Endothelial cell of umbilical vein (primary cell): ENCODE measurements at regions not wholly inside any gene's neighbourhood (a gene's known extent, or its start where the extent isn't known, plus 50 kb on each side); places are given as distances from the start of the nearest gene placed in this dataset.

Experiments used
- BruUV-seq: library from RNA; stranded (reverse); fragments of 400-500 nt; replicated peaks from 2 replicates; lab custom pipeline; 2021; lab: Mats Ljungman, UMichigan
- CTCF ChIA-PET: fragments of 300-600, 350-600 bp; sonication (Branson Sonifier 250); formaldehyde crosslinking; loops from one replicate; lab custom pipeline; 2021; ENCODE audit warnings: antibody characterized with exemption, inconsistent platforms; lab: Charles Lee
- POLR2A ChIA-PET: fragments of 300-600, 350-600 bp; sonication (Branson Sonifier 250); formaldehyde crosslinking; loops from one replicate; lab custom pipeline; 2021; ENCODE audit warnings: antibody characterized with exemption, inconsistent platforms; lab: Charles Lee
- DNase-seq: peaks from one replicate; pipeline ENCODE4 v3.0.0-alpha.2; 2011; ENCODE audit warnings: low read depth, low spot score
- FAIRE-seq: peaks from 2 replicates; lab custom pipeline; 2011; peaks lifted over from hg19 to GRCh38; lab: Jason Lieb, UNC
- H2AFZ ChIP-seq: 2 replicates; pipeline ENCODE4 v1.6.0; 2012; ENCODE audit warnings: low read depth, low read length, control low read depth, inconsistent platforms
- H3K27ac ChIP-seq: 2 replicates; pipeline ENCODE4 v1.5.1; 2011; ENCODE audit warnings: low read depth, mild to moderate bottlenecking, control low read depth, low read length, moderate library complexity; ENCODE audit not compliant: insufficient read depth
- H3K27me3 ChIP-seq, 2 experiments: 2 replicates each; pipeline versions ENCODE4 v1.6.0 to v1.6.1; 2011; ENCODE audit warnings: low read length in 2 of 2, mixed read lengths in 1 of 2; ENCODE audit not compliant: control insufficient read depth in 2 of 2, insufficient read depth in 2 of 2
- H3K36me3 ChIP-seq, 2 experiments: 2 replicates in 1 of 2; 3 replicates in 1 of 2; pipeline ENCODE4 v1.5.1; 2011; ENCODE audit warnings: low read length in 2 of 2, mild to moderate bottlenecking in 1 of 2, moderate library complexity in 1 of 2; ENCODE audit not compliant: control insufficient read depth in 2 of 2, insufficient read depth in 2 of 2; ENCODE audit errors: extremely low read depth in 1 of 2
- H3K4me1 ChIP-seq: 3 replicates; pipeline ENCODE4 v1.5.1; 2011; ENCODE audit warnings: mild to moderate bottlenecking, low read length; ENCODE audit not compliant: control insufficient read depth, insufficient read depth; ENCODE audit errors: extremely low read depth
- H3K4me2 ChIP-seq: 2 replicates; pipeline ENCODE4 v1.6.1; 2011; ENCODE audit warnings: low read length, control low read depth, mixed read lengths; ENCODE audit not compliant: insufficient read depth
- H3K4me3 ChIP-seq, 3 experiments: fragments of 200-600 bp in 1 of 3; sonication (generic), shearing (Covaris generic) in 1 of 3; replicated peaks in 1 of 3; 2 replicates each; pipeline ENCODE4 v1.5.1; 2011 to 2016; ENCODE audit warnings: control low read depth in 3 of 3, low read length in 3 of 3, mild to moderate bottlenecking in 2 of 3, inconsistent platforms in 1 of 3, low read depth in 1 of 3, moderate library complexity in 1 of 3; ENCODE audit not compliant: insufficient read depth in 1 of 3
- H3K79me2 ChIP-seq: 2 replicates; pipeline ENCODE4 v1.6.0; 2012; ENCODE audit warnings: low read length, inconsistent platforms; ENCODE audit not compliant: control insufficient read depth, insufficient read depth
- H3K9ac ChIP-seq: replicated peaks from 2 replicates; pipeline ENCODE3; 2011; ENCODE audit warnings: low read length, control low read depth; ENCODE audit not compliant: insufficient read depth; ENCODE audit errors: extremely low read depth
- H3K9me1 ChIP-seq: replicated peaks from 3 replicates; pipeline ENCODE4 v1.6.0; 2011; ENCODE audit warnings: mild to moderate bottlenecking, low read length; ENCODE audit not compliant: control insufficient read depth, insufficient read depth; ENCODE audit errors: extremely low read depth
- H3K9me3 ChIP-seq: replicated peaks from 2 replicates; pipeline ENCODE4 v1.5.1; 2012; ENCODE audit warnings: low read length, inconsistent platforms; ENCODE audit not compliant: control insufficient read depth, insufficient read depth
- H4K20me1 ChIP-seq: replicated peaks from 2 replicates; pipeline ENCODE3; 2011; ENCODE audit warnings: mild to moderate bottlenecking, low read length; ENCODE audit not compliant: control insufficient read depth, insufficient read depth; ENCODE audit errors: extremely low read depth
- EZH2 ChIP-seq: IDR thresholded peaks from 2 replicates; pipeline ENCODE4 v1.6.1; 2012; ENCODE audit warnings: borderline replicate concordance, low read depth, mild to moderate bottlenecking, moderate library complexity, low read length, inconsistent platforms; ENCODE audit not compliant: severe bottlenecking
- FOS ChIP-seq: IDR thresholded peaks from 2 replicates; pipeline ENCODE4 v1.6.1; 2011; ENCODE audit warnings: mild to moderate bottlenecking, low read length, moderate library complexity, borderline replicate concordance; ENCODE audit not compliant: insufficient read depth
- GATA2 ChIP-seq: IDR thresholded peaks from 2 replicates; pipeline ENCODE4 v1.7.0; 2011; ENCODE audit warnings: low read depth, mild to moderate bottlenecking, moderate library complexity, mixed read lengths, low read length; ENCODE audit not compliant: insufficient read length, insufficient read depth
- JUN ChIP-seq: IDR thresholded peaks from 2 replicates; pipeline ENCODE4 v1.6.1; 2011; ENCODE audit warnings: borderline replicate concordance, low read depth; ENCODE audit not compliant: insufficient read length, insufficient read depth
- MYC ChIP-seq: IDR thresholded peaks from one replicate; pipeline ENCODE4 v1.6.1; 2011; ENCODE audit warnings: mild to moderate bottlenecking, low read depth, low read length
- POLR2A ChIP-seq: IDR thresholded peaks from 2 replicates; pipeline ENCODE4 v1.6.1; 2012; ENCODE audit warnings: low read depth, mild to moderate bottlenecking, control low read depth, low read length
- POLR2AphosphoS5 ChIP-seq: IDR thresholded peaks from 2 replicates; pipeline ENCODE4 v1.6.1; 2012; ENCODE audit warnings: low read depth, mild to moderate bottlenecking, control low read depth, low read length, moderate library complexity; ENCODE audit not compliant: insufficient read depth
- dilution Hi-C: fragments of 300-500 bp; cut with MboI; formaldehyde crosslinking; loops from one replicate; pipeline ENCODE4 v1.15.0; 2019; ENCODE audit warnings: low sequenced_read_pairs; ENCODE audit not compliant: extremely low pct_ligation_motif_present
- intact Hi-C: fragments of 100-400 bp; cut with micrococcal nuclease; formaldehyde crosslinking; loops from one replicate; pipeline ENCODE4 v1.10.0; 2022
- TF ChIP-seq, protein P1 (sequence below): IDR thresholded peaks from 2 replicates; pipeline ENCODE4 v1.6.1; 2011; ENCODE audit not compliant: insufficient read depth, insufficient read length
- TF ChIP-seq, protein P2 (sequence below), 2 donors: IDR thresholded peaks; 1 replicate in 1 of 2; 2 replicates in 1 of 2; pipeline ENCODE4 v1.5.1; 2011; ENCODE audit warnings: low read length in 2 of 2, mild to moderate bottlenecking in 2 of 2, moderate library complexity in 2 of 2, control low read depth in 1 of 2, inconsistent platforms in 1 of 2, low read depth in 1 of 2; ENCODE audit not compliant: insufficient read depth in 1 of 2; ENCODE audit errors: extremely low read depth in 1 of 2

DNA sequence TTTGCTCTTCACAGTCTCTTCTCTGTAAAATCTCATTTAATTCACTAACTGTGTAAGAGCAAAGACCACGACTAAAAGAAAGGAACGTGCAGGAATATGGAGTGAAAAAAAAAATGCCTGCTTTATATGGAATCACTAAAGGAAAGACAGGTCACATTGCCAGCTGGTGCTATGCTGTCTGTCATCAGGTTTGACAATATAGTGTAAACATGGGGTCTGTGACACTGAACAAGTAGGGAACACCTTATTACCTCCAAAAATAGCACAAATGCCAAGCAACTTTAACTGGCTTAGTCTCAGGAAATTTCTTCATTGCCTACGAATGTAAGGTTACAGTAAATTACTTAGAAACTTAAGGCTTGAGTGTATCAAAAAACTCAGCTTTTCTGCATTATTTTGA lies 364.5 kb upstream of the LINC00305 start:
- H3K9me3 ChIP-seq, result no peaks in the 10 kb centered on the region
- no peak overlapping the region for H2AFZ ChIP-seq
- H3K4me3 ChIP-seq, result no peak overlapping the region
- no peaks in the 10 kb centered on the region for H3K79me2 ChIP-seq
- intact Hi-C loops (no loop called here), dilution Hi-C loops (no loop called here)
- no peak overlapping the region for H3K9ac ChIP-seq
- H3K27me3 ChIP-seq, result no peaks in the 10 kb centered on the region
- FAIRE-seq (no peak), DNase-seq (no peak)
- TF ChIP-seq POLR2AphosphoS5 (no peak), EZH2 (no peak), MYC (no peak), GATA2 (no peak), POLR2A (no peak), FOS (no peak), JUN (no peak)
- TF ChIP-seq, protein P1, sequence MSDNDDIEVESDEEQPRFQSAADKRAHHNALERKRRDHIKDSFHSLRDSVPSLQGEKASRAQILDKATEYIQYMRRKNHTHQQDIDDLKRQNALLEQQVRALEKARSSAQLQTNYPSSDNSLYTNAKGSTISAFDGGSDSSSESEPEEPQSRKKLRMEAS, result no peak
- TF ChIP-seq, protein P2, sequence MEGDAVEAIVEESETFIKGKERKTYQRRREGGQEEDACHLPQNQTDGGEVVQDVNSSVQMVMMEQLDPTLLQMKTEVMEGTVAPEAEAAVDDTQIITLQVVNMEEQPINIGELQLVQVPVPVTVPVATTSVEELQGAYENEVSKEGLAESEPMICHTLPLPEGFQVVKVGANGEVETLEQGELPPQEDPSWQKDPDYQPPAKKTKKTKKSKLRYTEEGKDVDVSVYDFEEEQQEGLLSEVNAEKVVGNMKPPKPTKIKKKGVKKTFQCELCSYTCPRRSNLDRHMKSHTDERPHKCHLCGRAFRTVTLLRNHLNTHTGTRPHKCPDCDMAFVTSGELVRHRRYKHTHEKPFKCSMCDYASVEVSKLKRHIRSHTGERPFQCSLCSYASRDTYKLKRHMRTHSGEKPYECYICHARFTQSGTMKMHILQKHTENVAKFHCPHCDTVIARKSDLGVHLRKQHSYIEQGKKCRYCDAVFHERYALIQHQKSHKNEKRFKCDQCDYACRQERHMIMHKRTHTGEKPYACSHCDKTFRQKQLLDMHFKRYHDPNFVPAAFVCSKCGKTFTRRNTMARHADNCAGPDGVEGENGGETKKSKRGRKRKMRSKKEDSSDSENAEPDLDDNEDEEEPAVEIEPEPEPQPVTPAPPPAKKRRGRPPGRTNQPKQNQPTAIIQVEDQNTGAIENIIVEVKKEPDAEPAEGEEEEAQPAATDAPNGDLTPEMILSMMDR (IDR thresholded peaks at IDR 0.05; ENCODE audit: extremely low read depth in 1 of 2, insufficient read depth in 1 of 2, low read depth in 1 of 2, low read length in 2 of 2), result no peak
- no TSS peak for BruUV-seq
- no peaks in the 10 kb centered on the region for H3K4me1 ChIP-seq
- H4K20me1 ChIP-seq, result no peaks in the 10 kb centered on the region
- H3K9me1 ChIP-seq, result no peaks in the 10 kb centered on the region
- H3K27ac ChIP-seq, result no peak overlapping the region
- H3K36me3 ChIP-seq, result no peaks in the 10 kb centered on the region
- CTCF ChIA-PET, result no interaction called here
- POLR2A ChIA-PET, result no interaction called here
- H3K4me2 ChIP-seq, result no peak overlapping the region
